Gastrocnemius medialis (tissue), 4 donors: ENCODE measurements at regions not wholly inside any gene's neighbourhood (a gene's known extent, or its start where the extent isn't known, plus 50 kb on each side); places are given as distances from the start of the nearest gene placed in this dataset.
"Not testable (repeated sequence)": the region's sequence is repeated elsewhere in the genome, so short reads cannot be mapped to it uniquely, and the experiment has no call there.

Experiments
- POLR2A ChIP-seq, 2 donors: fragments of 450-650 bp; IDR thresholded peaks; one replicate each; pipeline ENCODE4 v1.6.1; 2017; ENCODE audit warnings: antibody characterized with exemption in 2 of 2, mild to moderate bottlenecking in 2 of 2, moderate library complexity in 2 of 2
- TF ChIP-seq, protein P1 (sequence below), 5 experiments: fragments of 450-650 bp in 3 of 5; fragments of 200-600 bp in 2 of 5; sonication (generic) in 2 of 5; IDR thresholded peaks in 4 of 5; conservative IDR thresholded peaks in 1 of 5; 1 replicate in 4 of 5; 2 replicates in 1 of 5; pipeline ENCODE4 v1.5.1; 2016 to 2019; ENCODE audit warnings: antibody characterized with exemption in 5 of 5, mild to moderate bottlenecking in 3 of 5, moderate library complexity in 3 of 5

- TF ChIP-seq, protein P1, sequence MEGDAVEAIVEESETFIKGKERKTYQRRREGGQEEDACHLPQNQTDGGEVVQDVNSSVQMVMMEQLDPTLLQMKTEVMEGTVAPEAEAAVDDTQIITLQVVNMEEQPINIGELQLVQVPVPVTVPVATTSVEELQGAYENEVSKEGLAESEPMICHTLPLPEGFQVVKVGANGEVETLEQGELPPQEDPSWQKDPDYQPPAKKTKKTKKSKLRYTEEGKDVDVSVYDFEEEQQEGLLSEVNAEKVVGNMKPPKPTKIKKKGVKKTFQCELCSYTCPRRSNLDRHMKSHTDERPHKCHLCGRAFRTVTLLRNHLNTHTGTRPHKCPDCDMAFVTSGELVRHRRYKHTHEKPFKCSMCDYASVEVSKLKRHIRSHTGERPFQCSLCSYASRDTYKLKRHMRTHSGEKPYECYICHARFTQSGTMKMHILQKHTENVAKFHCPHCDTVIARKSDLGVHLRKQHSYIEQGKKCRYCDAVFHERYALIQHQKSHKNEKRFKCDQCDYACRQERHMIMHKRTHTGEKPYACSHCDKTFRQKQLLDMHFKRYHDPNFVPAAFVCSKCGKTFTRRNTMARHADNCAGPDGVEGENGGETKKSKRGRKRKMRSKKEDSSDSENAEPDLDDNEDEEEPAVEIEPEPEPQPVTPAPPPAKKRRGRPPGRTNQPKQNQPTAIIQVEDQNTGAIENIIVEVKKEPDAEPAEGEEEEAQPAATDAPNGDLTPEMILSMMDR (IDR thresholded peaks at IDR 0.05 in 4 of 5, conservative IDR thresholded peaks at IDR 0.05 in 1 of 5) = not testable (repeated sequence)
- peak in 1 of 2 donors; percentile 39 for TF ChIP-seq POLR2A (IDR thresholded peaks at IDR 0.05)
These were observed 201.4 kb upstream of the C1QTNF3 start for GRCh38 chr5:34244281-34245031.
